Mucosa of descending colon (tissue), 3 donors: ENCODE measurements at regions not wholly inside any gene's neighbourhood (a gene's known extent, or its start where the extent isn't known, plus 50 kb on each side); places are given as distances from the start of the nearest gene placed in this dataset.

Experiments used
- ATAC-seq: fragments of 200-7000 bp; cut with Tn5 transposase; one replicate; pipeline ENCODE4 v1.9.1; 2020; ENCODE audit warnings: mild to moderate bottlenecking, moderate library complexity
- DNase-seq, 3 donors: peaks; one replicate each; pipeline ENCODE4 v3.0.0-alpha.2; 2020
- H3K36me3 ChIP-seq: fragments of 200-600 bp; one replicate; pipeline ENCODE4 v1.8.0; 2021; ENCODE audit warnings: low read depth, mild to moderate bottlenecking
- H3K4me1 ChIP-seq: fragments of 200-600 bp; one replicate; pipeline ENCODE4 v1.8.0; 2021; ENCODE audit warnings: low read depth, mild to moderate bottlenecking
- H3K4me3 ChIP-seq: fragments of 200-600 bp; one replicate; pipeline ENCODE4 v1.8.0; 2021; ENCODE audit warnings: mild to moderate bottlenecking
- H3K9me3 ChIP-seq: fragments of 200-600 bp; one replicate; pipeline ENCODE4 v1.8.0; 2021; ENCODE audit warnings: mild to moderate bottlenecking
- intact Hi-C, 2 donors: fragments of 100-400 bp; cut with DNase I in 1 of 2; cut with micrococcal nuclease in 1 of 2; formaldehyde crosslinking; loops; one replicate each; pipeline versions ENCODE4 v1.11.0 to v1.11.1; 2022; cut with DNase I, micrococcal nuclease
- TF ChIP-seq, protein P1 (sequence below): fragments of 200-600 bp; IDR thresholded peaks from one replicate; pipeline ENCODE4 v1.8.0; 2022; ENCODE audit warnings: antibody characterized with exemption, mild to moderate bottlenecking
- donor health status: DM: no; HTN: no; CAD: no; lungs with moderate emphysema.
- donor health status: DM: no; HTN: no; CAD: no.
- donor health status: DM: no; HTN: yes; CAD: no.

DNA sequence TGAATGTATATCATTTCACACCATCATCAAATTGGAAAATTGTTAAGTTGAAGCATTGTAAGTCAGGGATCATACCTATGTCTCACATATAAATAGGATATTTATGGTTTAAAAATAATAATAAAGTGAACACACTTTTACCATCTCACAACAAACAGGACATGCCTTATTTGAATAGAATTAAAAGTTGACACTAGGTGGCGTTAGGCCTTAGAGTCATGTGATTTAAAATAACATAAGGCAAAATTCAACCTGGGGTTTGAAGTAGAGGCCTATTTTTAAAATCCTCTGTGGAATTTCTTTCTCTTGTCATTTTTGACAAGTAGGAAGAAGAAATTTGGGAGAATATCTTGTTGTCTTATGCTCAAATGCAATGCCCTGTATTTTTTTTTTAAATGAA is 184.7 kb upstream of the PCDH15 start:
- intact Hi-C loops: no loop called here
- no peak for DNase-seq
- ATAC-seq: no peak

DNA sequence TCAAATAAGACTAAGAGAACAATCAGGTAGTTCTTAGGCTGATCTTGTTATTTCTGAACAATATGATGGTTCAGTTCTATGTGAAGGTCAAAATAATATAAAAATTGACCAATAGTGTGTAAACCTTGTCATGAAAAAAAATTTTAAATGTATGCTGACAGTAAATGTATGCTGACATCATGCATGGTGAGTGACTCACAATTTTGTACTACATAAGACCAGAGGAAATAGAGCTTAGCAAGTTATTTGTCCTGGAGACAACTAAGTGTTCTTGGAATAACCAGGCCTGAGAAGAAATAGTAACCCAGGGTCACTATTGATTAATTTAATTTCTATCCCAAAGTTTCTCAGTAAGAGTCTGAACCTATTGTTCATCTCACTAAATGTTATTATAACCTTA is 182.2 kb upstream of the PCDH15 start:
- Histone ChIP-seq H3K36me3 (no peaks in the 10 kb centered on the region), H3K4me1 (no peaks in the 10 kb centered on the region), H3K9me3 (no peaks in the 10 kb centered on the region), H3K4me3 (no peak overlapping the region)
- intact Hi-C loops: no loop called here
- ATAC-seq (no peak), DNase-seq (no peak)
- TF ChIP-seq, protein P1, sequence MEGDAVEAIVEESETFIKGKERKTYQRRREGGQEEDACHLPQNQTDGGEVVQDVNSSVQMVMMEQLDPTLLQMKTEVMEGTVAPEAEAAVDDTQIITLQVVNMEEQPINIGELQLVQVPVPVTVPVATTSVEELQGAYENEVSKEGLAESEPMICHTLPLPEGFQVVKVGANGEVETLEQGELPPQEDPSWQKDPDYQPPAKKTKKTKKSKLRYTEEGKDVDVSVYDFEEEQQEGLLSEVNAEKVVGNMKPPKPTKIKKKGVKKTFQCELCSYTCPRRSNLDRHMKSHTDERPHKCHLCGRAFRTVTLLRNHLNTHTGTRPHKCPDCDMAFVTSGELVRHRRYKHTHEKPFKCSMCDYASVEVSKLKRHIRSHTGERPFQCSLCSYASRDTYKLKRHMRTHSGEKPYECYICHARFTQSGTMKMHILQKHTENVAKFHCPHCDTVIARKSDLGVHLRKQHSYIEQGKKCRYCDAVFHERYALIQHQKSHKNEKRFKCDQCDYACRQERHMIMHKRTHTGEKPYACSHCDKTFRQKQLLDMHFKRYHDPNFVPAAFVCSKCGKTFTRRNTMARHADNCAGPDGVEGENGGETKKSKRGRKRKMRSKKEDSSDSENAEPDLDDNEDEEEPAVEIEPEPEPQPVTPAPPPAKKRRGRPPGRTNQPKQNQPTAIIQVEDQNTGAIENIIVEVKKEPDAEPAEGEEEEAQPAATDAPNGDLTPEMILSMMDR: no peak

More for the DNA sequence above, 184.7 kb upstream of the PCDH15 start:
- Histone ChIP-seq H3K9me3 (no peaks in the 10 kb centered on the region), H3K4me3 (no peak overlapping the region), H3K4me1 (no peaks in the 10 kb centered on the region), H3K36me3 (no peaks in the 10 kb centered on the region)
- TF ChIP-seq, protein P1: no peak

DNA sequence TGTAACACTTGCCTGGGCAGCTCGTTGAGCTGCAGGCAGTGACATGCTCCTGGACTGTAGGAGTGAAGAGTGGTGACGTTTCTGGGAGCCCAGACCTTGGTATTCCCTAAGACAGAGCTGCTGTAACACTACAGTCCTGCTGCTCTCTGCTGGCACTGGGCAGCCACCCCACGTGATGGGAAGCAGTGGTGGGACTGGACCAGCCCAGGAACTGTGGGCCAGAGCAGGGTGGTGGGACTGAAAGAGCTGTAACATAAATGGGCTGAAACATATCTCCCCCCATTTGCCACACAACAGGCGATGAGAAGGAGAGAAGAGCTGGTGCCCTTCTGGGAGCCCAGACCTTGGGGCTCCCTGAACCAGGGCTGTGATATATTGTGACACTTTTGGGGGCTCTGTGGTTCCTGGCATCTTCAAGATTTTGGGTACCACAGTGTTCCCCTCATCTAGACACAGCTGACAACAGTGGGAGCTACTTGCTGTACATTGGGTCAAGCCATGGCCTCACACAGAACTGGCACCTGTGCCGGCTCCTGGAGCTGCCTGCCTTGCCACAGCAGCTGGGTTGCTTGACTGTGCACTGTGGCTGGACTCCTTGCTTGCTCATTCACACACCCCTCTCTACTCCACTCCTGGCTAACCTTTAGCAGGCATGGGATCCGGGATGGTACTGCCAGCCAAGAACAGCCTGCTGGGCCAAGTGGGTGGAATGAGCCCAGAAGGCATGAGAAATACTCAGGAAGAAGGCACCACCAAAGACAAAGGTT is 161.3 kb upstream of the PCDH15 start:
- Histone ChIP-seq H3K4me3 (no peak overlapping the region), H3K36me3 (no peaks in the 10 kb centered on the region), H3K4me1 (no peaks in the 10 kb centered on the region), H3K9me3 (no peaks in the 10 kb centered on the region)
- no peak for ATAC-seq
- no peak for DNase-seq
- TF ChIP-seq, protein P1: no peak
- intact Hi-C loops: no loop called here

DNA sequence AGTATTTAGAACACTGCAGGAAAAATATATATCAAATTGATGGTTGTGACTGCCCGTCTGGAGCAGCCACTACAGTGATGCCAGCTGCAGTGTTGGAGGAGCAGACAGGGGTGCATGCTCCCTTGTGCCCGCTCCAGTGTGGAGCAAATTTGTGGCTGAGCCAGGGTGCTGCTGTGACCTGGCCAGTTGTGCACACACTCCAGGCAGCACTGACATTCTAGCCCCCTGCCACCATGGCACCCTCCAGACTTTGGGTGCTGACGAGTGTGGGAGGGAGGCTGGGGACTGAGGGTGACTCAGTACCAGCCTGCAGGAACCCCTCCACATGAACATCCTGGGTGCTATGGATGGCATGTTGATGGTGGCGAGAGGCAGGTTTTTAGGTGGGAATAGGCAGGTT is 160.0 kb upstream of the PCDH15 start:
- DNase-seq (no peak), ATAC-seq (no peak)
- Histone ChIP-seq H3K4me3 (no peak overlapping the region), H3K36me3 (no peaks in the 10 kb centered on the region), H3K4me1 (no peaks in the 10 kb centered on the region), H3K9me3 (no peaks in the 10 kb centered on the region)
- intact Hi-C loops: no loop called here
- TF ChIP-seq, protein P1: no peak

DNA sequence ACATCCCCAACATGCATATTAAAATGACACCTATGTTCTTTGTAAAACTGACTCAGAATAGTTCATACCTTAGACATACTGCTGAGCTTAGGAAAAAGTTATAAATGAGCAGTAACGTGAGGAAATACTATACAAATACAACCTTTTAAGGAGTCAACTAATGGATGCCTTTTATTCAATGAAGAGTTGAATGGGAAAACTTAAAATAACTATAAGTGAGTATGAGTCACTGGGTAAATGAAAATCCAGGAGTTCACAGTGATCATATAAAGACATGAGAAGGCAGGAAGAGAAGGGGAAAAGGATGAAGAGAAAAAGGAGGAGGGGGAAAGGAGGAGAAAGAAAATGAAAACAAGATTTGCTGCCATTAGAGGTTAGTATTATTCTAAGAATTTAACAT is 157.8 kb upstream of the PCDH15 start:
- H3K4me3 ChIP-seq: no peak overlapping the region
- DNase-seq: no peak
- H3K4me1 ChIP-seq: no peaks in the 10 kb centered on the region
- TF ChIP-seq, protein P1: no peak
- ATAC-seq: no peak
- intact Hi-C loops: no loop called here
- no peaks in the 10 kb centered on the region for H3K9me3 ChIP-seq
- no peaks in the 10 kb centered on the region for H3K36me3 ChIP-seq
